DOHH2 (cell line): ENCODE measurements at regions not wholly inside any gene's neighbourhood (a gene's known extent, or its start where the extent isn't known, plus 50 kb on each side); places are given as distances from the start of the nearest gene placed in this dataset.

Experiments used
- H3F3A ChIP-seq: fragments of 200-600 bp; sonication (generic), shearing (Covaris generic); 2 replicates; pipeline ENCODE4 v1.6.0; 2016; ENCODE audit warnings: antibody characterized with exemption, mild to moderate bottlenecking; ENCODE audit not compliant: control insufficient read depth, insufficient read depth
- H3K27ac ChIP-seq: fragments of 200-600 bp; sonication (generic); 2 replicates; pipeline ENCODE4 v1.5.1; 2014; ENCODE audit warnings: low read depth, mild to moderate bottlenecking, low read length, moderate library complexity
- H3K27me3 ChIP-seq: fragments of 200-600 bp; sonication (generic); 2 replicates; pipeline ENCODE4 v1.6.1; 2014; ENCODE audit warnings: mild to moderate bottlenecking, low read length, mixed read lengths; ENCODE audit not compliant: control insufficient read depth
- H3K36me3 ChIP-seq: fragments of 200-600 bp; sonication (generic); 2 replicates; pipeline ENCODE4 v1.6.1; 2014; ENCODE audit warnings: mild to moderate bottlenecking, low read length, moderate library complexity, mixed read lengths; ENCODE audit not compliant: control insufficient read depth
- H3K4me1 ChIP-seq: fragments of 200-600 bp; sonication (generic); 2 replicates; pipeline ENCODE4 v1.6.1; 2014; ENCODE audit warnings: mild to moderate bottlenecking, low read length, mixed read lengths; ENCODE audit not compliant: control insufficient read depth
- H3K4me2 ChIP-seq: fragments of 200-600 bp; sonication (generic); 2 replicates; pipeline ENCODE4 v1.6.0; 2014; ENCODE audit warnings: mild to moderate bottlenecking, low read length, moderate library complexity
- H3K4me3 ChIP-seq: fragments of 200-600 bp; sonication (generic); 2 replicates; pipeline ENCODE4 v1.5.1; 2014; ENCODE audit warnings: mild to moderate bottlenecking, low read length, mixed read lengths
- H3K79me2 ChIP-seq: fragments of 200-600 bp; sonication (generic); 2 replicates; pipeline ENCODE4 v1.6.1; 2014; ENCODE audit warnings: mild to moderate bottlenecking, low read length, mixed read lengths; ENCODE audit not compliant: control insufficient read depth
- H3K9me2 ChIP-seq: fragments of 200-600 bp; sonication (generic); replicated peaks from 2 replicates; pipeline ENCODE4 v1.6.1; 2014; ENCODE audit warnings: mild to moderate bottlenecking, low read length, mixed read lengths; ENCODE audit not compliant: control insufficient read depth
- H3K9me3 ChIP-seq: fragments of 200-600 bp; sonication (generic); 2 replicates; pipeline ENCODE4 v1.6.1; 2014; ENCODE audit warnings: antibody characterized with exemption, low read length, mixed read lengths; ENCODE audit not compliant: control insufficient read depth, insufficient read depth
- H4K20me1 ChIP-seq: fragments of 200-600 bp; sonication (generic); 2 replicates; pipeline ENCODE4 v1.6.0; 2014; ENCODE audit warnings: low read depth, mild to moderate bottlenecking, antibody characterized with exemption, low read length, moderate library complexity; ENCODE audit not compliant: control insufficient read depth, insufficient read depth
- EZH2phosphoT487 ChIP-seq: fragments of 200-600 bp; sonication (generic); IDR thresholded peaks from 2 replicates; pipeline ENCODE4 v1.6.1; 2017; ENCODE audit warnings: borderline replicate concordance, mild to moderate bottlenecking, antibody characterized with exemption, low read length, moderate library complexity, mixed read lengths
- TF ChIP-seq, protein P1 (sequence below): fragments of 200-600 bp; sonication (generic); IDR thresholded peaks from one replicate; pipeline ENCODE4 v1.5.1; 2014; ENCODE audit warnings: antibody characterized with exemption, mild to moderate bottlenecking, low read depth, low read length; ENCODE audit not compliant: poor library complexity, severe bottlenecking

DNA sequence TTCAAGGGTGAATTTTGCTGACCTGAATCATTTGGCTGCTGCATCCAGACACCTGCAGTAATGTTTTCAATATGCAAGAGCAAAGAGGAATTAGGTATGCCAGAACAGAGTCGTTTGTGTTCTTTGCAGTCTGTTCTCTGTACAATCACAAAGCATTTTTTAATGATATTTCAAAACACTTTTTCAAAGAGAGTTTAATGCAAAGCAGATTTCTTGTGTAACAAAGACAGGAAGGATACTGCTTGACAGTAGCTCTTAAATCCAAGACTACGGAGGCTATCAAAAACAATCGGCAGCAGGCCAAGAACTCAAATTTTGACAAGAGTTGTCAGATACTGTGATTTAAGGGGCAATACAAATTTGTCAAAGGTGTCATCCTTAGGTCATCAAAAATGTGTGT, 341.9 kb downstream of the GADD45G start:
- H3K4me3 ChIP-seq, result no peak overlapping the region
- H4K20me1 ChIP-seq, result no peaks in the 10 kb centered on the region
- TF ChIP-seq, protein P1, sequence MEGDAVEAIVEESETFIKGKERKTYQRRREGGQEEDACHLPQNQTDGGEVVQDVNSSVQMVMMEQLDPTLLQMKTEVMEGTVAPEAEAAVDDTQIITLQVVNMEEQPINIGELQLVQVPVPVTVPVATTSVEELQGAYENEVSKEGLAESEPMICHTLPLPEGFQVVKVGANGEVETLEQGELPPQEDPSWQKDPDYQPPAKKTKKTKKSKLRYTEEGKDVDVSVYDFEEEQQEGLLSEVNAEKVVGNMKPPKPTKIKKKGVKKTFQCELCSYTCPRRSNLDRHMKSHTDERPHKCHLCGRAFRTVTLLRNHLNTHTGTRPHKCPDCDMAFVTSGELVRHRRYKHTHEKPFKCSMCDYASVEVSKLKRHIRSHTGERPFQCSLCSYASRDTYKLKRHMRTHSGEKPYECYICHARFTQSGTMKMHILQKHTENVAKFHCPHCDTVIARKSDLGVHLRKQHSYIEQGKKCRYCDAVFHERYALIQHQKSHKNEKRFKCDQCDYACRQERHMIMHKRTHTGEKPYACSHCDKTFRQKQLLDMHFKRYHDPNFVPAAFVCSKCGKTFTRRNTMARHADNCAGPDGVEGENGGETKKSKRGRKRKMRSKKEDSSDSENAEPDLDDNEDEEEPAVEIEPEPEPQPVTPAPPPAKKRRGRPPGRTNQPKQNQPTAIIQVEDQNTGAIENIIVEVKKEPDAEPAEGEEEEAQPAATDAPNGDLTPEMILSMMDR, result no peak
- no peak for TF ChIP-seq EZH2phosphoT487
- H3K79me2 ChIP-seq, result no peaks in the 10 kb centered on the region
- H3K36me3 ChIP-seq, result no peaks in the 10 kb centered on the region
- no peak overlapping the region for H3K4me2 ChIP-seq
- H3K27ac ChIP-seq, result no peak overlapping the region
- no peaks in the 10 kb centered on the region for H3K4me1 ChIP-seq
- H3K9me2 ChIP-seq, result no peaks in the 10 kb centered on the region
- peaks cover 5% of the 10 kb centered on the region; the same call in 1 of the 2 replicates for H3K27me3 ChIP-seq
- H3F3A ChIP-seq, result no peaks in the 10 kb centered on the region
- no peaks in the 10 kb centered on the region for H3K9me3 ChIP-seq

DNA sequence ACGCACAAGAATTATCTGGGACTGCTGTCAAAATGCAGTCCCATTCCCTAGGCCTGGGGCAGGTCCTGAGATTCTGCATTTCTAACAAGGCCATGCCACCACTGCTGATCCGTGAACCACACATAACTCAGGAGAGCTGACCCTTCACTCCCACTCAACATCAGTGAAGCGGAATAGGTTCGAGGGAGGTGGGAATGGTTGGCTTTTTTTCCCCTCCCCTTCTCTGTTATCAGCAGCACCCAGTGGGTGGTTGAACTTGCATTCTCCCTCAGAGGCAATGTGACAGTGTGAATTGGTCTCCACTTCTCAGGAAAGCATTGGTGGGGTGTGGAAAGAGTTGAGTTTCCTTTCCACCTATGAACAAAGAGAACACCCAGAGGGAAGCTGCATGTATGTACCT, 344.3 kb downstream of the GADD45G start:
- no peak overlapping the region for H3K27ac ChIP-seq
- no peaks in the 10 kb centered on the region for H3K4me1 ChIP-seq
- no peak overlapping the region for H3K4me2 ChIP-seq
- H3K4me3 ChIP-seq, result no peak overlapping the region
- H4K20me1 ChIP-seq, result no peaks in the 10 kb centered on the region
- H3K9me3 ChIP-seq, result no peaks in the 10 kb centered on the region
- no peaks in the 10 kb centered on the region for H3K9me2 ChIP-seq
- TF ChIP-seq EZH2phosphoT487, result no peak
- TF ChIP-seq, protein P1, result no peak
- no peaks in the 10 kb centered on the region for H3K36me3 ChIP-seq
- no peaks in the 10 kb centered on the region for H3K79me2 ChIP-seq
- no peaks in the 10 kb centered on the region for H3F3A ChIP-seq
- H3K27me3 ChIP-seq, result peaks cover 6% of the 10 kb centered on the region; the same call in 1 of the 2 replicates

DNA sequence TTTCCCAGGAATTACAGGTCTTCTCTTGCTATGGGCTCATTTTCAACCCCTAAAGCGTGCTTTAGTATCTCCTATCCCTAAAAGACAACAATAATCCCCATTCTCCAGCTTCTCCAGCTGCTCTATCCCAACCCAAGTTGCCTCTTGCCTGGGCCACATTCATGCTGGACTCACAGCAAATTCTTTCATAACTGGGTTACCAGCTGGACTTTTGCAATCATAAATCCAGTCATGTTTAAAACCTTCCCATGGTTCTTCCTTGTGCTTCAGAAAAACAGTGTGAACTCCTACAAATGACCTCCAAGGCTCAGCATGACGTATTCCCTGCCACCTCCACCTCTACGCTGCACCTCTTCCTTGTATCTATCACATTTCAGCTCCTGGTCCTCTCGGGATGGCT, 346.9 kb downstream of the GADD45G start:
- no peaks in the 10 kb centered on the region for H3K4me1 ChIP-seq
- TF ChIP-seq, protein P1, result no peak
- no peak for TF ChIP-seq EZH2phosphoT487
- no peak overlapping the region for H3K4me3 ChIP-seq
- H3K27me3 ChIP-seq, result peaks cover 2% of the 10 kb centered on the region; the same call in 1 of the 2 replicates
- no peaks in the 10 kb centered on the region for H4K20me1 ChIP-seq
- no peak overlapping the region for H3K27ac ChIP-seq
- no peak overlapping the region for H3K4me2 ChIP-seq
- H3F3A ChIP-seq, result no peaks in the 10 kb centered on the region
- no peaks in the 10 kb centered on the region for H3K9me3 ChIP-seq
- H3K36me3 ChIP-seq, result no peaks in the 10 kb centered on the region
- no peaks in the 10 kb centered on the region for H3K9me2 ChIP-seq
- no peaks in the 10 kb centered on the region for H3K79me2 ChIP-seq
